KOPT-K1 (cell line): ENCODE measurements at regions not wholly inside any gene's neighbourhood (a gene's known extent, or its start where the extent isn't known, plus 50 kb on each side); places are given as distances from the start of the nearest gene placed in this dataset.
A peak's percentile ranks its signal among the peaks of the same experiment; 100 is the strongest.

Experiments used
- H3K27ac ChIP-seq: fragments of 200-600 bp; sonication (generic); 2 replicates; pipeline ENCODE4 v1.5.1; 2016; ENCODE audit warnings: antibody characterized with exemption, mild to moderate bottlenecking, low read depth, low read length; ENCODE audit not compliant: poor library complexity, severe bottlenecking
- H3K36me3 ChIP-seq: fragments of 200-600 bp; sonication (generic); 2 replicates; pipeline ENCODE4 v1.5.1; 2017; ENCODE audit warnings: antibody characterized with exemption, mild to moderate bottlenecking, low read length, moderate library complexity; ENCODE audit not compliant: insufficient read depth
- H3K9me3 ChIP-seq: fragments of 200-600 bp; sonication (generic); 2 replicates; pipeline ENCODE4 v1.5.1; 2017; ENCODE audit warnings: antibody characterized with exemption, low read length, mild to moderate bottlenecking; ENCODE audit not compliant: insufficient read depth, poor library complexity, severe bottlenecking

DNA sequence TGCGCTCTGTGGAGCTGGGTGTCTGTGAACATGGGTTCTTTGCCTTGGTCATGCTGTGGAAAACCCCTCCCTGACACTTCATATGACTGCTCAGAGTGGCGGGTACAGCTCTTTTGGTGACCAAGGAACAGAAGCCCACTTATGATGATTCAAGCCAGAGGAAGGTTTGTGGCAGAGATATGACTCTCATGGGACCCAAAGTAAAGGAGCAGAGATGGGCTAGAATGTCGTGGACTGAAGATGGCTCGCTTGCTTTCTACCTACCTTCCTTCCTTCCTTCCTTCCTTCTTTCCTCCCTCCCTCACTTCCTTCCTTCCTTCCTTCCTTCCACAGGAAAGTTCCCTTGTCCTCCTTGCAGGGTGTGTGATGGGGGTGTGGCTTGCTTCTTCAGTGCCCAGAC, 169.7 kb upstream of the IRX3 start:
- Histone ChIP-seq H3K36me3 (no peaks in the 10 kb centered on the region), H3K27ac (no peak overlapping the region), H3K9me3 (no peaks in the 10 kb centered on the region)

- Histone ChIP-seq H3K27ac (peak overlapping the region; percentile 16), H3K36me3 (no peaks in the 10 kb centered on the region), H3K9me3 (no peaks in the 10 kb centered on the region)
These were observed 168.6 kb upstream of the IRX3 start for GRCh38 chr16:54455030-54455725.

DNA sequence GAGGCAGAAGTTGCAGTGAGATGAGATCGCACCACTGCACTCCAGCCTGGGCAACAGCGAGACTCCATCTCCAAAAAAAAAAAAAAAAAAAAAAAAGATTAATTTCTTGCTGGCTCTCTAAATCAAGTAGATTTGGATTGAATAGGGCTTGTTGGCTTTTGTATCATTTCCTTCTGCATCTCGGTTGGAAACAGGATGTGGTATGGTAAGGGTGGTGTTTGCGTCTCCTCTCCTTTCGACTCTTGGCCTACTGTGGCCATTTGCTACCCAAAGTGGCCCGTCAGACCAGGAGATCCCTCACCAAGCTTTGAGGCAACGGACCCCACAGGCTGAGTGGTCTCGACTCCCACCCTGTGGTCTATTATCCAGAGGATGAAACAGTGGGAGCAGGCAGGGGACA, 168.0 kb upstream of the IRX3 start:
- H3K9me3 ChIP-seq, result no peaks in the 10 kb centered on the region
- H3K27ac ChIP-seq, result peak overlapping the region; percentile 16
- no peaks in the 10 kb centered on the region for H3K36me3 ChIP-seq

DNA sequence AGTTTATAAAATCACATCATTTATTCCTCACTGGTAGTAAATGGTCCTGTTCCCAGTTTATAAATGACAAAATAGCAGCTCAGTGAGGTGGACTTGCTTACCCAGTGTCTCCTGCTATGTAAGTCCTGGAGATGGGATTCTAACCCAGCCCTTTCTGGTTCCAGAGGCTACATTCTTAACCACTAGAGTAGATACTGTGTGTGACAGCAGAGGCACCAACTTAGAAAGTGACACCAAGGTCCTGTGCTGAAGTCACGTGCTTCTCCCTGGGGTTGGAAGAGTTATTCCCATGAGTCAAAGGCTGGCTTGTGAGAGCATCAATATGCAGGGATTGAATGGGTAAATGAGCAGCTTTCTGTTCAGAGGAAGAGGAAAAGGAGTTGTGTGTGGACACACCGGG, 167.3 kb upstream of the IRX3 start:
- Histone ChIP-seq H3K27ac (no peak overlapping the region), H3K36me3 (no peaks in the 10 kb centered on the region), H3K9me3 (no peaks in the 10 kb centered on the region)

GRCh38 chr16:54447576-54448440, 161.2 kb upstream of the IRX3 start:
- Histone ChIP-seq H3K36me3 (no peaks in the 10 kb centered on the region), H3K27ac (no peak overlapping the region), H3K9me3 (no peaks in the 10 kb centered on the region)

DNA sequence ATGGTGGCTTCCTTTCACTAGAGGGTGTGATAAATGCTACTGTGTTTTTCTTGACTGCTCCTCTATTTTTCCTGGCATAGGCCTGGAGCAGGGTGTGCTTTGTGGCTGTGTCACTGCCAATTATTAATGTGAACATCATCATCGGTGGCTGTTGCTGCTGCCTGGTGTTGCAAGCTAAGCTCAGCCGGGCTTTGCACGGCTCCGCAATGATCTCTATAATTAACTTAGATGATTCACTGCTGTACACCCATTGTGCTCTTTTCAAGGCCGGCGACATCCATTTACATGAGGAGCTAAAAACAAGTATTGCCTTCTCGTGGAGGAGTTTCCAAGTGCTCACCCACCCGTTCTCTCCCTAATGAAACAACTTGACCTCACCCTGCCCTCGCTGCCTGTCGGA, 160.1 kb upstream of the IRX3 start:
- Histone ChIP-seq H3K27ac (no peak overlapping the region), H3K9me3 (no peaks in the 10 kb centered on the region)

DNA sequence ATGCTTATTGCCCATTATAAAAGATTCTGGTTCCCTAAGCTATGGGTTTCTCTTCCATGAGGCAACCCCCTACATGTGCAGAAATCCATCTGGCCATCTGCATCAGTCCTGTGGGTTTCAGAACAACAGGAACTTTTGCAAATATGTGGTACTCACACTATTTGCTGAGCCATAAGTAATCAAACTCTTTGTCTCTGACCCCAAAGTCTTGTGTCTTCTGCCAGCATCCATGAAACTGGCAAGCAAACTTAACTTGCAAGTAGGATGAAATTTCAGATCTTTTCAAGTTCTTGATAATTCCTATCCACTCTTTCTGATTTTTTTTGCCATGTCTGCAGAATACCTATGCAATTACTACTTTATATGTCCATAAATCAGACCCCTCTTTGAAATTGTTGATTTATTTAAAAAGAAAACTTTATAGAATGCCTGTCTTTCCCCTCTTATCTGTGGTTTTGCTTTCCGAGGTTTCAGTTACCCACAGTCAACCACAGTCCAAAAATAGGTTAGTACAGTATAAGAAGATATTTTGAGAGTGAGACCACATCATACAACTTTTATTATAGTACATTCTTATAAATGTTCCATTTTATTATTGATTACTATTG, 158.4 kb upstream of the IRX3 start:
- H3K36me3 ChIP-seq, result no peaks in the 10 kb centered on the region
- H3K9me3 ChIP-seq, result no peaks in the 10 kb centered on the region
- H3K27ac ChIP-seq, result no peak overlapping the region

More for the DNA sequence above, 160.1 kb upstream of the IRX3 start:
- H3K36me3 ChIP-seq, result no peaks in the 10 kb centered on the region

DNA sequence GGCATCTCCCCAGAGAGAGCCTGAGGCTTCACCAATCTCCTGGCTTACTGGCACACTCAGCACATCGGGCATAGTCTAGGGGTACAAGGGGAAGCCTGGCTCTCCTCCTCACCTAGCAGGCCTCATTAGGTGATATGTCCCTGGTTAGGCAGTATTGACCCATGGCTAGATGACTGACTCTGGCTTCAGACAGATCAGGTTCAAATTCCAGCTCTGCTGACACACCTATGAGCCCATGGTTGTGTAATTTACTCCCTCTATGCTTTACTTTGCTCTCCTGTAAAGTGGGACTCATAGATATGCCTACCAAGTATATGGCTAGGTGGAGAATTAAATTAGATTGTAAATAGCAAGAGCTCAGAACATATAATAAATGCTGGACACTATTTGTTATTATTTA, 157.3 kb upstream of the IRX3 start:
- Histone ChIP-seq H3K36me3 (no peaks in the 10 kb centered on the region), H3K27ac (no peak overlapping the region), H3K9me3 (no peaks in the 10 kb centered on the region)

GRCh38 chr16:54443352-54443751, 156.8 kb upstream of the IRX3 start:
- no peaks in the 10 kb centered on the region for H3K36me3 ChIP-seq
- H3K9me3 ChIP-seq, result no peaks in the 10 kb centered on the region
- no peak overlapping the region for H3K27ac ChIP-seq

GRCh38 chr16:54442864-54443263, 156.3 kb upstream of the IRX3 start:
- no peaks in the 10 kb centered on the region for H3K36me3 ChIP-seq
- H3K9me3 ChIP-seq, result no peaks in the 10 kb centered on the region
- no peak overlapping the region for H3K27ac ChIP-seq

DNA sequence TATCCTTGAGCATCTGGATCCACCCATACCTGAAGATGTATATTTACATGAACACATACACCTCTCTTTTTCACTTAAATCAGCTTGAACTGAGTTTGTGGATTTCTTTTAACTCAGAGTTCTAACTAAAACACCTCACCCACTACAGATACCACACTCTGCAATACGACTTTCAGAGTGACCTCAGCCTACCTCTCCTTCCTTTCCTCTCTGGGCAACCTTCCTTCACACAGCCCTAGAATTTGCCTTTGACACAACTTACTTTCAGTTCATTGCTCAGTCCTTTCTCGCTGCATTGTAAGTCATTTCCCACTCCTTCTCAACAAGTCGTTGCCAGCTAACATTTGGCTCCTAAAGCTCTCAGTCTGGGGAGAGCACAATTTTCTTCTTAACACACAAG, 151.9 kb upstream of the IRX3 start:
- Histone ChIP-seq H3K9me3 (no peaks in the 10 kb centered on the region), H3K27ac (no peak overlapping the region), H3K36me3 (no peaks in the 10 kb centered on the region)

GRCh38 chr16:54437921-54438320, 151.3 kb upstream of the IRX3 start:
- Histone ChIP-seq H3K36me3 (no peaks in the 10 kb centered on the region), H3K27ac (no peak overlapping the region), H3K9me3 (no peaks in the 10 kb centered on the region)

GRCh38 chr16:54437401-54437800, 150.8 kb upstream of the IRX3 start:
- H3K9me3 ChIP-seq, result no peaks in the 10 kb centered on the region
- no peaks in the 10 kb centered on the region for H3K36me3 ChIP-seq
- H3K27ac ChIP-seq, result no peak overlapping the region

DNA sequence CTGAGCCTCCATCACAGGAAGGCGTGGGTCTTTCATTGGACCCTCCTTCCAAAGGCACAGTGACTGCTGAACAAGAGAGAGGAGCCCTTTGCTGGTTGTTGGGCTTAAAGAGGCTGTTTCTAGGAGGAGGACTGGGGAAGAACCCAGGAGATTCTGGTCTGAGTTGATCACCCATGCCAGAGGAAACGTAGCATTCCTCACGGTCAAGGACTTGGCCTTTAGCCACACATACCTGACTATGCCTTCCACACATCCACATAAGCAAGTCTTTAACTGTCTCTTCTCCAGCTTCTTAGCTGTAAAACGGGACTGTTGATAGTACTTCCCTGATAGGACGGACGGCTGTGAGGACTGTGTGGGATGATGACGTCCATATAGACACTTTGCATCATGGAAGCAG, 149.8 kb upstream of the IRX3 start:
- Histone ChIP-seq H3K27ac (no peak overlapping the region), H3K9me3 (no peaks in the 10 kb centered on the region), H3K36me3 (no peaks in the 10 kb centered on the region)

DNA sequence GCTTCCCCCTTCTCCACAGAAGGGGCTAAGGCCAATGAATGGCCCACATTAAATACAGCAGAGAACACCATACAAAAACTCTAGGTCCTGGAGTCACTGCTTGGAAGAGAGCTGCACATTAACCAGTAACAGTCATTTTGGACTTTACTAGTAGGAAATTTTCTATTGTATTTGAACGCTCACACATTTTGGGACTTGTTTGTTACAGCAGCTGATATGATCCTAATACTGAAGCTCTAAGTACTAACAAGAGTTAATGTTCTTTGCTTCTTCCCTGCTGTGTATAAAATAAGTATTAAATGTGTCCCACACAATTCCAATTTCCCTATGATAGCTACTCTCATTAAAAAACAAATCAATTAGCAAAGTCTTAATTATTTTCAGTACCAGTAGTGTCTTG, 148.3 kb upstream of the IRX3 start:
- Histone ChIP-seq H3K36me3 (no peaks in the 10 kb centered on the region), H3K27ac (no peak overlapping the region), H3K9me3 (peaks cover 6% of the 10 kb centered on the region)
